GM18517 (cell line): ENCODE measurements at regions not wholly inside any gene's neighbourhood (a gene's known extent, or its start where the extent isn't known, plus 50 kb on each side); places are given as distances from the start of the nearest gene placed in this dataset.
"Not testable (repeated sequence)": the region's sequence is repeated elsewhere in the genome, so short reads cannot be mapped to it uniquely, and the experiment has no call there.

Source experiments
- ATAC-seq: cut with Tn5 transposase; IDR thresholded peaks from one replicate; pipeline ENCODE4 v1.9.1; 2021; ENCODE audit warnings: mild to moderate bottlenecking, moderate library complexity; ENCODE audit not compliant: unreplicated experiment

DNA sequence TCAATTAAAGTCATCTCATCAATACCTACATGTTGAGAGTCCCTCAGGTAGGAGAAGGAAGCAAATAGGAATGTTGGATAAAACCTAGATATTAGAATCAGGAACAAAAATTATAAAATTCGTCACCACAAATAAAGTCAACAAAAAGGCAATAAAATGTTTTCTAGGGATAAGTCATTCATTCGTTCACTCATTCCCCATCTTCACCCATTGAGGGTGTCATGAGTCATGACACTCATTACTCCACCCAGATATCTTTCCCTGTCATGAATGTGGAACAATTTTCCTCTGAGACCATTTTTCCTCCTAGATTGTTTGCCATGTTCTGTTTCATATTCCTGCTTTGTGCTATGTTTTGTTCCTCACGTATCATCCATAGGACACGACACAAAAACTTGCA is 50.9 kb upstream of the OLIG3 start:
- no peak for ATAC-seq

DNA sequence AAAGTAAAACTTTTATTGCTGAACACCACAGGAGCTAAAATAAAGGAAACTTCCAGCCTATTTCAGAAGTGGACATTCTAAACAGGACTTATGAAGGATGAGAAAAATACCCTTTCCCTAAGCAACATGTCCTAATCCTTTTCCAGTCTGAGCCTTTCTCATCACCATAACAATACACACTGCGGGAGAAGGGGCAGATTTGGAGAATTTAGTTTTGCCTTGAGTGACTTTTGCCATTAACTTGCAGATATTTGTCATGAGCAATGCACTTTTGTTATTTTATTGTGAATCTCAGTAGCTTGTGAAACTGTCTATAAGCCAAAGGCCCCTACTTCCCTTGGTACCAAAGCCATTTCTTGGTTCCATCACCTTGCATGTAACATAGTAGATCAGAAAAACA is 53.0 kb upstream of the OLIG3 start:
- no peak for ATAC-seq

DNA sequence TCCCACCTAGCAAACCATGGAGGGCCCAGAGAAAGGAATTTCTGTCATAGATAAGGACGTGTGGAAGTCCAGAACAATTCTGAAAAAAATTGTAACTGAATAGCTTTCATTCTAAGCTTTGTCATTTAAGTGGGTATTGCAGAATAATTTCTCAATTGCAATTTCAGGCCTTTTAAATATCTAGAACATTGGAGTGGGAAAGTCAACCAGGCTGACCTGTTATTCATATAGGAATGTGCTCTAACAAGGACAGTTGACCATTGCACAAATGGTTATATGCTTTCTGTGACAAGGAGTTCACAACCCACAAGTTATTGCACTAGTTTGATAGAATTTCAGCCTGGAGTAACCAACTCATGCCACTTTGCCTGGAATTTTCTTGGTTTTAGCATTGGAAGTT is 53.4 kb upstream of the OLIG3 start:
- no peak for ATAC-seq

DNA sequence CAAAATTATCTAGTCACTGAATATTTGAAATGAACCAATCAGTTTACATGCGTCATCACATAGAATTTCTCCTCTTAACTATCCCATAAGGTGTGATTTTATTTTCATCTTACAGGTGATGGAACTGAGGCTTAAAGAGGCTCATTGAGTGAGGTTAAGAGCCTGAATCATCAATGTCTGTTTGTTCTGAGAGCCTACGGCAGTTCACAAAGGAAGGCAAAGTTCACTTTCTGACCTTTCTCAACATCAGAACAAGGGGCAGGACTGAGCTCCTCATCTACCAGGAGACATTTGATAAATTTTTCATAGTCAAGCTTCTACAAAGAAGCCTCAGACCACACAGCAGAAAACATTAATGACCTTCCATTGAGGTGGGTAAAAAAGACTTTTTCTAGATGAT is 54.9 kb upstream of the OLIG3 start:
- ATAC-seq: no peak

DNA sequence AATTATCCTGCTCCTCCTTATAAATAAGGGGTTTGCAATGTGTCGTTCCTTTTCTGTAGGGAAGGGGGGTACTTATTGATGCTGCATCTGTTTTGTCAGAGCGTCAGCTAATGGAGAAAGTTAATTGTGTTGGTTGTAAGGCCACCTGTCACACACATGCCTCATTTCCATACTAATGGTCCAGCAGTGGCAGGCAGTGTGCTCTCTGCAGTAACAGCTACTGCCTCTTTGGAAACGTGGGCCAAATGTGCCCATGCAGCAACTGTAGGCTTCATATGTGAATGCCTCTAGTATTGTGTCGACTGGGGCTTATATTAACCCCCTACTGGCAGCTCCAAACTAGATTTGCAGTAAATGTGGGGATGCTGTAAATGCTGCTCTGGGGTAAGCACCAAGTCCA is 56.3 kb upstream of the OLIG3 start:
- no peak for ATAC-seq

DNA sequence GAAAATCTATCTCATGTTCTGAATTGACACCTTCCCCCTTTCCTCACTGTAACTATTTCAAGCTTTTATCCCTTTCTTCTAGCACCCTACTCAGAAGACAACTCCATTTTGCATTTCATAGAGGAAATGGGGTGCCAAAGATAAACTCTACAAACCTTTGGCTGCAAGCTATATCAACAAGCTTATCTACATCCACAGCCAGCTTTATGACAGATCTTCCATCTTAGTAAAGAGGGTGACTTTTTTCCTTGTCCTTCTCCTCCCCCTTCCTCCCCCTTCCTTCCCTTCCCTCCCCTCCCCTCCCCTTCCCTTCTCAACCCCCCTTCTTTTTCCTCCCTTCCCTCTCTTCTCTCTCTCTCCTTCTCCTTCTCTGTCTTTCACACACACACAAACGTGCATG is 58.0 kb upstream of the OLIG3 start:
- ATAC-seq: no peak

DNA sequence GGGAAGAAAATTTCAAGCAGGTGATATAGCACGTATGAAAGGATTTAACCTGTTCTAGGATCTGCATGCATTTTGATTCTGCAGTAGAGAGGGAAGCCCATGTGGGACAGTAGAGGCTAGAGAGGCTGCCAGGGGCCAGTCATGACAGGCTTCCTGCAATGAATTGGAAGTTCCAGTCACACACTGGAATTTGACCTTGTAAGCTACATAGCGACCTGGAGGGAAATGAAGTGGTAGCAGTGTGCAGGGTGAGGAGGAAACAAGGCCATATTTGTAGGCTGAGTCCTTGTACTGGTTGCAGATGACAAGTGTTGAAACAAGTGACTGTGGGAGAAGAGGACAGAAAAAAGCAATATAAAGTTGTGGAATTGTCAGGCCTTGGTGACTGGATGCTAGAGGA is 58.6 kb upstream of the OLIG3 start:
- ATAC-seq: no peak

DNA sequence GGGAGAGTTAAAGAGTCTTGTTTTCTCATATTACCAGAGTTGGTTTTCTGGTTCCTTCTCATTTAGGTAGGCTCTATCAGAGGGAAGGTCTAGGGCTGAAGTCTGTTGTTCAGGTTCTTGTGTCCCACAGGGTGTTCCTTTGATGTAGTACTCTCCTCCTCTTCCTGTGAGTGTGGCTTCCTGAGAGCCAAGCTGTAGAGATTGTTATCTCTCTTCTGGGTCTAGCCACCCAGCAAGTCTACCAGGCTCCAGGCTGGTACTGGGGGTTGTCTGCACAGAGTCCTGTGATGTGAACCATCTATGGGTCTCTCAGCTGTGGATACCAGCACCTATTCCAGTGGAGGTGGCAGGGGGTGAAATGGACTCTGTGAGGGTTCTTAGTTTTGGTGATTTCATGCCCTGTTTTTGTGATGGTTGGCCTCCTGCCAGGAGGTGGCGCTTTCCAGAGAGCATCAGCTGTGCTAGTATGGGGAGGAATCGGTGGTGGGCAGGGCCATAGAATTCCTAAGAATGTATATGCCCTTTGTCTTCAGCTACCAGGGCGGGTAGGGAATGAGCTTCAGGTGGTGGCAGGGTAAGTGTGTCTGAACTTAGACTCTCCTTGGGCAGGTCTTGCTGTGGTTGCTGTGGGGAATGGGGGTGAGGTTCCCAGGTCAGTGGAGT is 65.5 kb upstream of the OLIG3 start:
- ATAC-seq: not testable (repeated sequence)

DNA sequence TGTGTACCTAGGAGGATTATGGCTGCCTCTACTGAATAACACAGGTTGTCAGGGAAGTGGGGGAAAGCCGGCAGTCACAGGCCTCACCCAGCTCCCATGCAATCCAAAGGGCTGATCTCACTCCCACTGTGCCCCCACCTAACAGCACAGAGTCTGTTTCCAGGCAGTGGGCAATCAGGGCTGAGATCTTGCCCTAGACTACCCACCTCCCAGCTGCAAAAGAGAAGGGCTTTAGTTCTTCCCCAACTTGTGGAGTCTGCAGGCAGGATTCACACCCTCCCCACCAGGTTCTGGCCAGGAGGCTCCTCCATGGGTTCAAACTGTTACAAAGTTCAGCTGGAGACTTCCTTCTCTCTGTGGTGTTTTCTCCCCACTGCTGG is 66.0 kb upstream of the OLIG3 start:
- ATAC-seq: no peak

DNA sequence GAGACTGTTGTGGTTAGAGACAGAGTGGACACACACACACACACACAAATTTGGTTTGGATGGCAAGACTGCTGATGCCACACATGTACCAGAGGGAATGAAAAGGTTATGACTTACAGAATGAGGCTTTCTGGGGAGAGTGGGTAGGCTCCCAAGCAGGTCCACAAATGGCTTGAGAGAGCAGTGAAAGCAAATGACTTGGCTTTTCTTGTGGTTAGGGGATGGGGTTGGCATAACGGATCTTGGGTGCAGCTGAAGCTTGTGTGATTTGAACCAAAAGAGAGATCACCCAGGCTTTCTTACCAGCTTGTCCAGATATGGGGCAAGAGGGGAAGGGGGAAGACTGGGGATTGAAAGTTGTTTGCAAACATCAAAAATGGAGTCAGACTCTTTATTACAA is 73.9 kb upstream of the OLIG3 start:
- ATAC-seq: no peak

DNA sequence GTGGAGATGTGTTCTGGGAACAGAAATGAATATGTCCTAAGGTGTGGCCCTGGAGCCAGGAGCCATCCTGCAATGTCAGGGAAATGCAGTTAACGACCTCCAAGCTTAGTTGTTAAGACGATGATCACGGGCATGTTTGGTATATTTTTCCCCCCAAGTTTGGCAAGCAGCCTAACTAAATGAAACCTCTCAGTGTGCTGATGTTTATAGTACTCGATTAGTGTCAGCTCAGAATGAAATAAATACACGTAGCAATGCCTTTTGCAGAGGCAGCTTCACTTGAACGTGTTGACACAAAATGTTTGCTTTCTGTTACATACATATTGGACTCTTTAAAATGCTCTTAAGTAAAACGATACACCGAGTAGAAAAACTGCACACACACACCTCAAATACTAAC is 76.2 kb upstream of the OLIG3 start:
- no peak for ATAC-seq

DNA sequence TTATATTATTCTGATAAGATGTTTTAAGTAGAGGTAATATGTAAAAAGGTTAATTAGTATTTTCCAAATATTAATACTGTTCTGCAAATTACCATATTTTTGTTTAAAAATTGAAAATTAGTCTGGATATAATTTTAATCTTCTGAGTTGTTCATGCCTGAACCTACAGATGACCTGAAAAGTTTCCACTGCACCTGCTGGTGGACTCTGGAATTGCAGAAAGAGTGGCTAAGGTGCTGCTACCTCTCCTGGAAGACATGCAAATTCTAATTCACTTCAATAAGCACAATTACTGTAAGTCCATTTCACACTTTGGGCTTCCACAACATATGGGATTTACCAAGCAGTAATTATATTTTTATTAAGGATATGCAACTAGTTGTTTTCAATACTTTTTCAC is 77.7 kb upstream of the OLIG3 start:
- ATAC-seq: peak; percentile 73

DNA sequence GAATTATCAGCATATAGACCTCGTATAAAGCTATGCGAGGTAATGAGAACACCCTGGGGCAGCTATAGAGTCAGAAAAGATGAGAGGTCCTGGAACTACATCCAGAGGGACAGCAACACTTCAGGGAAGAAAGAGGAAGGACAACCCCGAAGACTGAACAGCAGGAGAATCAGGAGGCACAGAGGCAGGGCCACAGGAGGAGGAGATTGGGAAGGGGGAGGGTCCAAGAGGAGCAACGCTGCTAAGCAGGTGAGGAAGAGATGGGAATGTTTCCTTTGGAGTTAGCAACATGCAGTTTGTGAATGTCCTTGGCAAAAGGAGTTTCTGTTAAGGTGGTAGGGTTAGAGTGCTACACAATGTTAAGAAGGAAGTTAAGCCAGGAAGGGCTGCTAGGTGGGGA is 79.5 kb upstream of the OLIG3 start:
- no peak for ATAC-seq

DNA sequence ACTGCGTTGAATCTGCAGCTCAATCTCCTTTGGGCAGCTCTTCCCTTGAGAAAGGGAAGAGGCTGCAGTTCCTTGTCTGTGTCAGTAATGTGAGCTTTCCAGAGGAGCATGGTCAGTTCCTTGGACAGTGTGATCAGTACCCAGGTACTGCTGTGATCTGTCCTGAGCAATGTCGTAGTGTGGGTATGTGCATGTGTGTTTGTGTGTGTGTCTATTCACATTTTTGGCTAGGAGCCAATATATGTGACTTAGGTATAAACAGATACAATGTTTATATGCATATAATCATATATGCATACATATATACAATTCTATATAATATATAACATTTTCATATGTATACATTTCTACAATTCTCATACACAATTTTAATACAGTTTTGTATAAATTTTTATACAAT is 85.4 kb upstream of the OLIG3 start:
- ATAC-seq: no peak

DNA sequence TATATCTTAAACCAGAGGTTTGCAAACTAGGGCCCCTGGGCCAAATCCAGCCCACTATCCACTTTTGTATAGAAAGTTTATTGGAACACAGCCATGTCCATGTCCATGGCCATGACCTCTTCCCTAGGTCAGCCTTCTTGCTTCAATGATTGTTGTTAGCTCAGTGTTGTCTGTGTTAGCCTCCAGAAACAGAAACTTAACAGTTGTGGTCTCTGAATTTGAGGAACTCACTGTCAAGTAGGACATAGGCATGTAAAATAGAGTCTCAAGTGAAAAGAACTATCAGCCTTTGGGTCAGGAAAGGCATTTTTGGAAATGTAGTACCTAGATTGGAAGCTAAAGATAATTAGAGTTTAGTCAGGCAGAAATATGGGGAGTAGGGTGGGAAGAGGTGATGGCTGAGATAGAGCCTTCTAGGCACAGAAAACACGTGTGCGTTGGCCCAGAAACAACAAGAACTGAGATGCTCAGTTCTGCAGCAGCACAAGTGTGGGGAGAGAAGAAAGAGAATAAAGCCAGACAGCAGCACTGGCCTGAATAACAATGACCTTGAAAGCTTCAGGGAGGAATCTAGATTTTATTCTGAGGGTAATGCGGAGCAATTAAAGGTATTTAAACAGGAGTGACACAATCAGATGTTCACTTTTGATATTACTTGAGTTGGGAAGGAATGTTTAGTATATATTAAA is 87.0 kb upstream of the OLIG3 start:
- no peak for ATAC-seq

DNA sequence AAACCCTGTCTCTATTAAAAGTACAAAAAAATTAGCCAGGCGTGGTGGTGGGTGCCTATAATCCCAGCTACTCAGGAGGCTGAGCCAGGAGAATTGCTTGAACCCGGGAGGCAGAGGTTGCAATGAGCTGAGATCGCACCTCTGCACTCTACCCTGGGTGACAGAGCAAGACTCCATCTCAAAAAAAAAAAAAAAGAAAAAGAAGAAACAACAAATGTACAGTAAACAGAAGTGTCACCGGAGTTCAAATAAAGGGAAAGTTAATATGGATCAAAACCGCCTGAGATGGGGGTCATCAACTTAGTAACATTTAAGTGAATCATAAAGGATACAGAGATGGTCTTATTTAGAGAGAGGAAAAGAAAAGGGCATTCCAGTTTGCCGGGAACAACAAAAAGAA is 89.3 kb upstream of the OLIG3 start:
- ATAC-seq: not testable (repeated sequence)

DNA sequence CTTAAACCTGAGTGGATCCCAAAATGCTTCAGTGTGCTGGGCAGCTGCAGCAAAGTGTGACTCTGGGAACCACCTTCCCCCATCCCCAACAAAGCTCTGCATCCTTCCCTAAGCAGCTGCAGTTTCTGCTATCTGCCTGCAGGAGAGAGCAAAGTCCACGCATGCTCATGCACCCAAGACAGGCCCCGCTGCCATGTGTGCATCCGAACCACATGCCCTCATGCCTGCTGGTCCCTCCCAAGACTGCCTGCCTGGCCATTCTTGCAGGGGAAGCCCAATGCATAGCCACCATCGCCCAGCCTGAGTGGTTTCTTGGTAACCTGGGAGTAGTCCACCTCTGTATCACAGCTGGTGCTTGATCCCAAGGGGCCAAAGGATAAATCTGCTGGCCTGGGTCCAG is 94.3 kb upstream of the OLIG3 start:
- ATAC-seq: no peak

DNA sequence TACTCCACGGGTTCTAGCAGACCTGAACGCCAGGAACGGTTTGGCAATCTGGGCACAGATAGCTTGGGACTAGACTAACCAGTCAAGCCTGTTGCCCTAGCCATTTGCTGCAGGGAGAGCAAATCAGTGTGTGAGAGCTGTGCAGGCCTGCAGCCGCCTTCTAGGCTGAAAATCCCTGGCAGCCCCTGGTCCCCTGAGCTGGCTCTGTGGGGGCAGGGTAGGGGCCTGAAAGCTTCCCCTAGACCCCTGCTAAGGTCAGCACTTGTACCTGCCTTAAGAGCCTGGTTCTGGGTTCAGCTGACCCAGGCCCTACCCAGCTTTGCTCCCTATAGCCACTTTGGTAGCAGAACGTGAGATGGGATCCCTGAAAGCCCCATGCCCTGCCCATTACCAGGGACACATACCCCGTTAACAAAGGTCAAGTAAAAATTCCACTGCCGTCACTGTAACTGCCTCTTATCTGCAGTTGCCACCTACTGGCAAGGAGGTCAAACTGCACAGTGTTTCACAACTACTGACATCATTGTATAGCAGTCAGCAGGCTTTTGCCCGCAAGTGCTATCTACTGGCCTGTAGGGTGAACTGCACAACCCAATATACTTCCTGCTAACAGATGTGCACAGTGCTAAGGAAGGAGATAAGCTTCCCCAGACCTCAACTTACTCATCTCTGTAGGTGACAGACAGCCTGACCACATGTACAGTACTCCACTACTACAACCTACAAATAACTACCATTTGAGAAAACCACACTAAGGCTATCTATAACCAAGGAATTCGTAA is 95.1 kb upstream of the OLIG3 start:
- peak; percentile 100 for ATAC-seq

DNA sequence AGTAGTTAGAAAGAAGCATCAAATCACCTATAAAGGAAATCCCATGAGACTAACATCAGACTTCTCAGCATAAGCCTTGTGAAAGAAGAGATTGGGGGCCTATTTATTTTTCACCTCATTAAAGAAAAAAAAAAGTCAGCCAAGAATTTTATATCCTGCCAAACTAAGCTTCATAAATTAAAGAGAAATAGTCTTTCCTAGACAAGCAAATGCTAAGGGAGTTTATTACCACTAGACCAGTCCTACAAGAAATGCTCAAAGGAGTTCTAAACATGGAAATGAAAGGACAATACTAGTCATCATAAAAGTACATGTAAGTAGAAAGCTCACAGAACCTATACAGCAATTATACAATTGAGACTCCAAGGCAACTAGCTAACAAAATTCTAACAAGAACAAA is 96.5 kb upstream of the OLIG3 start:
- ATAC-seq: no peak

DNA sequence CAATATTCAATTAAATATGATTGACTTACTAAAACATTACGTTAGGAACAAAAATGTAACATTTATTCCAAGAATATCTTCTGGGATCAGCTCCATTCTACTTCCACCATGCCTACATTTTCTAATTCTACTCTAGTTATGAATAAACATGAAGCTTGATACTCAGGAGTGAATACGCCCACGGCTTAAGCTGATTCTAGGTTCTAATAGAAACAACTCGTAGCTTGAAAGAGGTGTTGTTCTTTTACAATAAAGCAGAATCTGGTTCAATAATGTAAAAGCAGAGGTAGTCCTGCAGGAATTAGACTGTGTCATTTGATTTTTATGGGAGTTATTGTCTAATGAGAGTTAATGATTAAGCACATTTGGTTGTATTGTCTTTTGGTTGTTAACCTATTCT is 107.3 kb upstream of the OLIG3 start:
- no peak for ATAC-seq

DNA sequence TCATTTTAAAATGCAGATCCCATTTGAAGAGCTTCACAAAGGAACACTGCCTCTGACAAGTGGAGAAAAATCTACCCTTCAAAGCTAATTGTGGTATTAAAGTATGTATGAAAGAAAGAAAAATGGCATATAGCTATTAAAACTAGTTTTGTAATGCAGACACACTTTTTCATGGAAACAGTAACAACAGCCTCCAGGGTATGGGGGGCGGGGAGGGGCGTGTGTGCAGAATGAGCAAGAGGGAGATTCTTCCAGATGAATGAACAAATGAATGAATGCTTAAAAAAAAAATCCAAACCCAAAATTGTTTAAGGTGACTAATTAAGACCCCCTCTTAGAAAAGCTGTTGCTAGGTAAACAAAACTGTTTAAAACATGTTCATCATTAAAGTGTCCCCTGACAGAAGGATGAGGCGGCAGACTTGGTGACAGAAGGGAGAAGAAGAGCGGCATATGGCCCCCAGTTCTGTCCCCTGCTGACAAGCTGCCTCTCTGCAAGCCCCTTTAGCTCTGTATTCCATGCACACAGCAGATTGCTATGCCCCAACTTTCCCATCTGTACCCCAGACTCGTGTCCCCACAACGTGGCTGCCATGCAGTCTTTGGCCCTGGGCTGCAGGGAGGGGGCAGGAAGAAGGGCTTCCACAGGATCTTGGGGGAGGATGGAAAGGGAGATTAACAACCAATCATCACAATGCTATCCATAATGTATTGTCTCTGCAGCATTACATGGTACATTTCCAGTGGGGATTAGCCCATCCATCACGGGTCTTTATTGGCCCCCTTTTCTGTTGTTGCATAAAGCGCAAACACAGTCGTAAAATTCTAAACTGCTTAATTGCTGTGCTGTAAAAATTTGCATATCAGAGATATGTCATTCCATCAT is 108.4 kb upstream of the OLIG3 start:
- no peak for ATAC-seq
